A673 (cell line): ENCODE measurements at regions not wholly inside any gene's neighbourhood (a gene's known extent, or its start where the extent isn't known, plus 50 kb on each side); places are given as distances from the start of the nearest gene placed in this dataset.

Source experiments
- EZH2 ChIP-seq: fragments of 200-600 bp; sonication (generic); IDR thresholded peaks from 2 replicates; pipeline ENCODE4 v1.6.1; 2017; ENCODE audit warnings: borderline replicate concordance, low read depth, mild to moderate bottlenecking, mixed read lengths, antibody characterized with exemption, low read length; ENCODE audit not compliant: poor library complexity, severe bottlenecking
- TF ChIP-seq, protein P1 (sequence below): fragments of 300-800, 200-600 bp; sonication (generic); conservative IDR thresholded peaks from 2 replicates; pipeline ENCODE4 v1.5.1; 2017; ENCODE audit warnings: low read depth, mild to moderate bottlenecking, antibody characterized with exemption, low read length, moderate library complexity, mixed read lengths

DNA sequence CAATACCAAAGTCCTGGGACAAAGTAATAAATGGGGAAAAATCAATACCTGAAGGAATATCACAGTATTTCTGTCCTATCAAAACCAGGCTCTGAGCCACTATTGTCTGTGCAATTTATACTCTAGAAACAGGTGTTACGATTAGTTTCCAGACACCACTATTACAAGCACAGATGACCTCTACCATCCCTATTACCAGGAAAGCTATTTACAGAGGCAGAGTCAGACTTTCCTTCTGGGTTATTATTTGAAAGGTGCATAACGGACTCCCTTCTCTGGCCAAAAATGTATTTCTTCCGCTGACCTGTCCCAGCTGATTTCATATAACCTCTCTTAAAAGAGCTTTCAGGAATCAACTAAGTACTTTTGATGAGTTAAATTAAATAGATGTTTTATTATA is 154.6 kb upstream of the LRRC7 start:
- TF ChIP-seq, protein P1, sequence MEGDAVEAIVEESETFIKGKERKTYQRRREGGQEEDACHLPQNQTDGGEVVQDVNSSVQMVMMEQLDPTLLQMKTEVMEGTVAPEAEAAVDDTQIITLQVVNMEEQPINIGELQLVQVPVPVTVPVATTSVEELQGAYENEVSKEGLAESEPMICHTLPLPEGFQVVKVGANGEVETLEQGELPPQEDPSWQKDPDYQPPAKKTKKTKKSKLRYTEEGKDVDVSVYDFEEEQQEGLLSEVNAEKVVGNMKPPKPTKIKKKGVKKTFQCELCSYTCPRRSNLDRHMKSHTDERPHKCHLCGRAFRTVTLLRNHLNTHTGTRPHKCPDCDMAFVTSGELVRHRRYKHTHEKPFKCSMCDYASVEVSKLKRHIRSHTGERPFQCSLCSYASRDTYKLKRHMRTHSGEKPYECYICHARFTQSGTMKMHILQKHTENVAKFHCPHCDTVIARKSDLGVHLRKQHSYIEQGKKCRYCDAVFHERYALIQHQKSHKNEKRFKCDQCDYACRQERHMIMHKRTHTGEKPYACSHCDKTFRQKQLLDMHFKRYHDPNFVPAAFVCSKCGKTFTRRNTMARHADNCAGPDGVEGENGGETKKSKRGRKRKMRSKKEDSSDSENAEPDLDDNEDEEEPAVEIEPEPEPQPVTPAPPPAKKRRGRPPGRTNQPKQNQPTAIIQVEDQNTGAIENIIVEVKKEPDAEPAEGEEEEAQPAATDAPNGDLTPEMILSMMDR = no peak
- TF ChIP-seq EZH2 = no peak
